Activated CD4-positive, alpha-beta memory T cell treated with anti-CD3 and anti-CD28 coated beads for 36 hours (primary cell): ENCODE measurements at regions not wholly inside any gene's neighbourhood (a gene's known extent, or its start where the extent isn't known, plus 50 kb on each side); places are given as distances from the start of the nearest gene placed in this dataset.

Source experiments
- CTCF ChIA-PET: fragments of 350-600 bp; sonication (Branson Sonifier 250); formaldehyde crosslinking; loops from one replicate; lab custom pipeline; 2021; ENCODE audit warnings: antibody characterized with exemption, inconsistent platforms; lab: Charles Lee
- POLR2A ChIA-PET: fragments of 350-600 bp; sonication (Branson Sonifier 250); formaldehyde crosslinking; loops from one replicate; lab custom pipeline; 2021; ENCODE audit warnings: antibody characterized with exemption; lab: Charles Lee
- DNase-seq: peaks from one replicate; pipeline ENCODE4 v3.0.0-alpha.2; 2020
- H3K27ac Mint-ChIP-seq: one replicate; pipeline ENCODE4 v1.8.0; 2021; ENCODE audit warnings: mixed read lengths
- H3K27me3 Mint-ChIP-seq: one replicate; pipeline ENCODE4 v1.8.0; 2021; ENCODE audit warnings: mixed read lengths
- H3K36me3 Mint-ChIP-seq: one replicate; pipeline ENCODE4 v1.8.0; 2021; ENCODE audit warnings: mixed read lengths
- H3K4me1 Mint-ChIP-seq: one replicate; pipeline ENCODE4 v1.8.0; 2021; ENCODE audit warnings: low read depth, mixed read lengths
- H3K4me3 Mint-ChIP-seq: one replicate; pipeline ENCODE4 v1.8.0; 2021; ENCODE audit warnings: mild to moderate bottlenecking, mixed read lengths
- H3K9me3 Mint-ChIP-seq: one replicate; pipeline ENCODE4 v1.8.0; 2021; ENCODE audit warnings: mixed read lengths
- intact Hi-C: fragments of 100-400 bp; cut with micrococcal nuclease; formaldehyde crosslinking; loops from one replicate; pipeline ENCODE4 v1.15.1; 2023

DNA sequence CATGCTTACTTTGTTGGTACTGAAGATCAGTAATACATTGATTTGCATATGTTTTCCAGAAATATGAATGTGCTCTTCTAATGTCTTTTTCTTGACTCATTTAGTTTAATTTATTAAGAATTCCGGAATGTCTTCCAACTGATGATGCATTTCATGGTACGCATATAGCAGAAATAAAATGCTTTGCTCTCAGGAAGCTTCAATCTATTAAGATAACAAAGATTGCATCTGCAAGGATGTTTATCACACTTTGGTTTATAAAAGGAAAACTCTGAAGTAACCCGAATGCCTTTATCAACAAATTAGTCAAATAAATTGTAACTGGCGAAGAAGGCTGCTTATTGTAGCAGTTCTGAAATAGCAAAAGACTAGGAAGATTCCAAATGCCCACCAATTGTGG, 166.4 kb upstream of the LMNTD1 start:
- H3K9me3 Mint-ChIP-seq = no peaks in the 10 kb centered on the region
- no peak for DNase-seq
- ChIA-PET CTCF (no interaction called here), POLR2A (no interaction called here)
- peaks cover 2% of the 10 kb centered on the region for H3K27me3 Mint-ChIP-seq
- H3K4me1 Mint-ChIP-seq = no peaks in the 10 kb centered on the region
- H3K27ac Mint-ChIP-seq = no peak overlapping the region
- H3K36me3 Mint-ChIP-seq = no peaks in the 10 kb centered on the region
- H3K4me3 Mint-ChIP-seq = no peak overlapping the region
- intact Hi-C loops = no loop called here

GRCh38 chr12:25723336-25723735, 170.3 kb upstream of the LMNTD1 start:
- Mint-ChIP-seq H3K36me3 (no peaks in the 10 kb centered on the region), H3K4me1 (no peaks in the 10 kb centered on the region), H3K9me3 (peaks cover 2% of the 10 kb centered on the region), H3K4me3 (no peak overlapping the region), H3K27me3 (peaks cover 2% of the 10 kb centered on the region), H3K27ac (no peak overlapping the region)
- no peak for DNase-seq
- CTCF ChIA-PET = no interaction called here
- POLR2A ChIA-PET = no interaction called here
- intact Hi-C loops = no loop called here

- ChIA-PET POLR2A (no interaction called here), CTCF (no interaction called here)
- no peaks in the 10 kb centered on the region for H3K4me1 Mint-ChIP-seq
- no peaks in the 10 kb centered on the region for H3K36me3 Mint-ChIP-seq
- peaks cover 2% of the 10 kb centered on the region for H3K9me3 Mint-ChIP-seq
- H3K27ac Mint-ChIP-seq = no peak overlapping the region
- no peak overlapping the region for H3K4me3 Mint-ChIP-seq
- no peak for DNase-seq
- H3K27me3 Mint-ChIP-seq = peaks cover under 1% of the 10 kb centered on the region
- intact Hi-C loops = no loop called here
These were observed 170.9 kb upstream of the LMNTD1 start for GRCh38 chr12:25723921-25724491.

- POLR2A ChIA-PET = no interaction called here
These were observed 172.4 kb upstream of the LMNTD1 start for GRCh38 chr12:25725470-25725869.

DNA sequence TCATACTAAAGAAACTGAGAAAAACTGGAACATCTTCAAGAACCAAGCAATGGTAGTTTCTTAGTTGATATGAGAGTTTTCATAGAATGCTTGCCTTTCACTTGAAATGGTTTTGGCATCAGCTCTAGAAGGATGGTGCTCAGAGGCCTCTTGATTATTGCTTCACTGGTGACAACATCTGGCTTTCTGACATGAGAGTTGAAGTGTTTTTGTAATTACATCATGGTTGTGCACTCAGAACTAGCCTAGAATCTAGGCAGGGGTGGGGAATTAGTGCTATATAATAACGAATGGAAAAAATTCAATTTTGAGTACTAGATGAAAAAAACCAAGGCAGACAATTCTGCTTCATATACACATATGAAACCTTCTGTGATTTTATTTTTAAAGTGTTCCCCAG, 172.8 kb upstream of the LMNTD1 start:
- Mint-ChIP-seq H3K4me3 (no peak overlapping the region), H3K27ac (no peak overlapping the region), H3K27me3 (no peaks in the 10 kb centered on the region), H3K36me3 (no peaks in the 10 kb centered on the region), H3K9me3 (peaks cover 2% of the 10 kb centered on the region), H3K4me1 (no peaks in the 10 kb centered on the region)
- ChIA-PET CTCF (no interaction called here), POLR2A (no interaction called here)
- no peak for DNase-seq
- intact Hi-C loops = no loop called here

More at GRCh38 chr12:25725470-25725869, 172.4 kb upstream of the LMNTD1 start:
- H3K36me3 Mint-ChIP-seq = no peaks in the 10 kb centered on the region
- no peak for DNase-seq
- no peak overlapping the region for H3K27ac Mint-ChIP-seq
- H3K27me3 Mint-ChIP-seq = no peaks in the 10 kb centered on the region
- peaks cover 2% of the 10 kb centered on the region for H3K9me3 Mint-ChIP-seq
- intact Hi-C loops = no loop called here
- no peak overlapping the region for H3K4me3 Mint-ChIP-seq
- CTCF ChIA-PET = no interaction called here
- no peaks in the 10 kb centered on the region for H3K4me1 Mint-ChIP-seq

GRCh38 chr12:25728056-25728595, 175.0 kb upstream of the LMNTD1 start:
- intact Hi-C loops = no loop called here
- Mint-ChIP-seq H3K36me3 (no peaks in the 10 kb centered on the region), H3K9me3 (peaks cover 2% of the 10 kb centered on the region), H3K27ac (no peak overlapping the region), H3K4me1 (no peaks in the 10 kb centered on the region), H3K27me3 (no peaks in the 10 kb centered on the region), H3K4me3 (no peak overlapping the region)
- DNase-seq = no peak
- ChIA-PET POLR2A (no interaction called here), CTCF (no interaction called here)

DNA sequence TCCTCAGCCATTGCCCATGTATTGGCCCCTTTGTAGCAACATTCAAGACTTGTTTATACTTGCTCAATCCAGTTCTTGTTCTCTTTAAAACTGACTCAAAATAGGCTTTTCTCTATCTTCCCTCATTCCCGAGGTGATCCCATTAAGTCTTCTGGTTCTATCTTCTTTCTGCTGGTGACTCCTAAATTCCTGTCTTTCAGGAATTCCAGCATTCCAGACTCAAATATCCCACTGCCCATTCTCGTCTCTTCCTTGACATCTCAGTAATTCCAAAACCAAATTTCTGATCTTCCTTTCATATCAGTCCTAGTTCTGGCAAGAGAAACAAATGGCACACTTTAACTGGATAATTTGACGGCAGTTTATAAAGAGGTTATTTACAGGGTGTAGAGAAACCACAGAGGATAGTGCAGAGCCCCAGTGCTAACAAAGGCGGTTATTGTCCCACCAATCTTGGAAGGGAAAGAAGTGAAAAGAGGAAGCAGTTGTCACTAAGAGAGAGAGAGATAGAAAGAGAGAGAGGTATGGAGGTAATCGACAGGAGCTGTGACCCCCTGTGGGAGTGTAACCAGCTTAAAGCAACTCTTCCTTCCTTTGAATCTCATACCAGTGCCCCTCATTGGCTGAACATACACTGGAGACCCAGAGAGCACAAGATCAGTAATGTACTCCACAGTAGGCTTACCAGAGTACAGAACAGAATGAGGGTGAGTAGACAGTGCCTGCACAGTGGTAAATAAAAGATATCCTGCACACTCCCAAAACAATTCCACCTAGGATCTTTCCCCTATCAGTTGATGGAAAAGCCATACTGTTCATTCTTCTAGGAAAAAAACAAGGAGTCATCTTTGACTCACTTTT, 177.6 kb upstream of the LMNTD1 start:
- intact Hi-C loops = no loop called here
- no peak overlapping the region for H3K4me3 Mint-ChIP-seq
- peaks cover 2% of the 10 kb centered on the region for H3K9me3 Mint-ChIP-seq
- no peaks in the 10 kb centered on the region for H3K36me3 Mint-ChIP-seq
- DNase-seq = no peak
- no peak overlapping the region for H3K27ac Mint-ChIP-seq
- ChIA-PET CTCF (no interaction called here), POLR2A (no interaction called here)
- H3K4me1 Mint-ChIP-seq = no peaks in the 10 kb centered on the region
- H3K27me3 Mint-ChIP-seq = no peaks in the 10 kb centered on the region

GRCh38 chr12:25733541-25733940, 180.5 kb upstream of the LMNTD1 start:
- ChIA-PET CTCF (no interaction called here), POLR2A (no interaction called here)
- Mint-ChIP-seq H3K4me1 (no peaks in the 10 kb centered on the region), H3K4me3 (no peak overlapping the region), H3K27ac (no peak overlapping the region), H3K9me3 (peaks cover 2% of the 10 kb centered on the region), H3K27me3 (peaks cover 1% of the 10 kb centered on the region), H3K36me3 (no peaks in the 10 kb centered on the region)
- intact Hi-C loops = no loop called here
- no peak for DNase-seq

- DNase-seq = no peak
- Mint-ChIP-seq H3K27ac (no peak overlapping the region), H3K27me3 (peaks cover 1% of the 10 kb centered on the region), H3K9me3 (peaks cover 2% of the 10 kb centered on the region), H3K4me1 (no peaks in the 10 kb centered on the region), H3K36me3 (no peaks in the 10 kb centered on the region), H3K4me3 (no peak overlapping the region)
- intact Hi-C loops = no loop called here
- CTCF ChIA-PET = interaction anchor here (0.6 kb wide), 1 partner anchor 159 kb away, joined by 3 read pairs; no protein-coding TSS in a partner anchor
- POLR2A ChIA-PET = no interaction called here
These were observed 181.6 kb upstream of the LMNTD1 start for GRCh38 chr12:25734529-25735180.

GRCh38 chr12:25740617-25741016, 187.5 kb upstream of the LMNTD1 start:
- H3K36me3 Mint-ChIP-seq = no peaks in the 10 kb centered on the region
- intact Hi-C loops = no loop called here
- no peaks in the 10 kb centered on the region for H3K4me1 Mint-ChIP-seq
- H3K27me3 Mint-ChIP-seq = peaks cover 1% of the 10 kb centered on the region
- no peak overlapping the region for H3K27ac Mint-ChIP-seq
- DNase-seq = no peak
- CTCF ChIA-PET = no interaction called here
- POLR2A ChIA-PET = no interaction called here
- no peak overlapping the region for H3K4me3 Mint-ChIP-seq
- H3K9me3 Mint-ChIP-seq = peaks cover 2% of the 10 kb centered on the region

DNA sequence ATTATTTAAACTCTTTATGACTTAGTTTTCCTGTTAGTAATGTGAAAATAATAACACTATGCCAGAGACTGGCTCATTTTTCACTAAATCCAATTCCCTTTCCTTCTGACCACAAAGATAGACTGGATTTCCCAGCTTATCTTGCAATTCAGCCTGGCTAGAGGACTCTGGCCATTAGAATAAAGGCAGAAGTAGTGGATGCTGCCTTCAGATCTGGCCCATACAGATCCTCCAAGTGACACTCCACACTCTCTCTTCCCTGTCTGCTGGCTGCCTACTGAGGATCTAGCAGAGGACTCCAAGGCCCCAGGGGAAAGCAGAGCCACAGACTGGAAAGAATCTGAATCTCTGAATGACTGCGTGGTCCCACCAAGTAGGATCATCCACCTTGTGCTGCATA, 188.8 kb upstream of the LMNTD1 start:
- Mint-ChIP-seq H3K4me3 (no peak overlapping the region), H3K9me3 (peaks cover 2% of the 10 kb centered on the region), H3K27me3 (peaks cover 1% of the 10 kb centered on the region), H3K27ac (no peak overlapping the region), H3K36me3 (no peaks in the 10 kb centered on the region), H3K4me1 (no peaks in the 10 kb centered on the region)
- ChIA-PET CTCF (no interaction called here), POLR2A (no interaction called here)
- intact Hi-C loops = no loop called here
- DNase-seq = no peak

DNA sequence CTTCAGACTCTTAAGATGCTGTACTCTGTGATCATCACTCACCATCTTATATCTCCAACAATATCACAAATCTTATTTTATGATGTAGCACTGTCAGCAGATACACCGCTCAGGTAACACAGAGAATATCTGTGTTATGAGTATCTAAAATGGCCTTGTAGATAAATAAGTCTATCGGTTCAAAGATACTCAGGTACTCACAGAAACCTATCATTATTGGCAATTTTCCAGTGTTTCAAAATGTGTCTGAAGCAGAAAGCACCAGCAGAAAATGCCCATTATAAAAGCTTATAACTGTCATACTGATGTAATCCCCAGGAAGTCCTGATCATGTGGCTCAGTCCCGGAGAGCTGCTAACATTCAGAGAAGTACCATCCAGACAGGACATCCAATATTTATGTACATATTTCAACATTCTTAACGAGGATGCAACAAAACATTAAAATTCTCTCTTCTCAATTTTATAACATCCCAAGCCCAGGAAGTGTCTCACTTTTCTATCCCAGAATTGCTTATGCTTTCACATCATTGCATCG, 190.7 kb upstream of the LMNTD1 start:
- H3K27ac Mint-ChIP-seq = no peak overlapping the region
- no peak for DNase-seq
- no peaks in the 10 kb centered on the region for H3K4me1 Mint-ChIP-seq
- no peaks in the 10 kb centered on the region for H3K27me3 Mint-ChIP-seq
- no peaks in the 10 kb centered on the region for H3K36me3 Mint-ChIP-seq
- no peaks in the 10 kb centered on the region for H3K9me3 Mint-ChIP-seq
- intact Hi-C loops = no loop called here
- ChIA-PET POLR2A (no interaction called here), CTCF (no interaction called here)
- no peak overlapping the region for H3K4me3 Mint-ChIP-seq
